ENCODE measurements at regions not wholly inside any gene's neighbourhood (a gene's known extent, or its start where the extent isn't known, plus 50 kb on each side); places are given as distances from the start of the nearest gene placed in this dataset.

GRCh38 chr2:79393806-79394484, 118.9 kb upstream of the CTNNA2 start (continued):
- TF ChIP-seq ZNF503 (CRISPR knock-in tag; IDR thresholded peaks at IDR 0.05): peak; percentile 52; the same call in 1 of the 2 replicates
- no peak for TF ChIP-seq IKZF1 (IDR thresholded peaks at IDR 0.05)
- no peak for TF ChIP-seq U2AF2 (IDR thresholded peaks at IDR 0.05; ENCODE audit: low read depth, low read length)
- TF ChIP-seq NFIC (IDR thresholded peaks at IDR 0.05; ENCODE audit: low read length): peak; percentile 70; the same call in 1 of the 2 replicates
- no peak for TF ChIP-seq ZNF512B (CRISPR knock-in tag; IDR thresholded peaks at IDR 0.05; ENCODE audit: borderline replicate concordance)
- TF ChIP-seq ZNF20 (CRISPR knock-in tag; IDR thresholded peaks at IDR 0.05): no peak
- peak; percentile 57 for TF ChIP-seq ZFX (CRISPR knock-in tag; IDR thresholded peaks at IDR 0.05; ENCODE audit: low read depth)
- TF ChIP-seq ZNF235 (CRISPR knock-in tag; IDR thresholded peaks at IDR 0.05; ENCODE audit: borderline replicate concordance): no peak
- TF ChIP-seq JUNB (CRISPR knock-in tag; IDR thresholded peaks at IDR 0.05; ENCODE audit: borderline replicate concordance): no peak
- no peak for TF ChIP-seq SKIL (CRISPR knock-in tag; IDR thresholded peaks at IDR 0.05; ENCODE audit: borderline replicate concordance)
- TF ChIP-seq ZNF225 (CRISPR knock-in tag; IDR thresholded peaks at IDR 0.05): no peak
- peak; percentile 73; the same call in 1 of the 2 replicates for TF ChIP-seq ARID3A (IDR thresholded peaks at IDR 0.05; ENCODE audit: low read depth, low read length)
- TF ChIP-seq ZBTB25 (CRISPR knock-in tag; IDR thresholded peaks at IDR 0.05): 0 out of 2 replicates have a peak, but pooled peaks have one; percentile 26
- peak; percentile 15; the same call in 1 of the 2 replicates for TF ChIP-seq RAD21 (CRISPR knock-in tag; IDR thresholded peaks at IDR 0.05)
- TF ChIP-seq THAP8 (CRISPR knock-in tag; IDR thresholded peaks at IDR 0.05; ENCODE audit: borderline replicate concordance): no peak
- TF ChIP-seq TEAD3 (CRISPR knock-in tag; optimal IDR thresholded peaks at IDR 0.05; ENCODE audit: borderline replicate concordance): peak; percentile 78
- TF ChIP-seq KLF6 (CRISPR knock-in tag; IDR thresholded peaks at IDR 0.05): no peak
- TF ChIP-seq ZNF614 (CRISPR knock-in tag; IDR thresholded peaks at IDR 0.05; ENCODE audit: borderline replicate concordance): peak; percentile 70
